H1 (cell line): ENCODE measurements at regions not wholly inside any gene's neighbourhood (a gene's known extent, or its start where the extent isn't known, plus 50 kb on each side); places are given as distances from the start of the nearest gene placed in this dataset.

Experiments
- CHD2 ChIP-seq: IDR thresholded peaks from 2 replicates; pipeline ENCODE4 v1.6.1; 2012; ENCODE audit warnings: low read length, improper control_type of control experiment
- EP300 ChIP-seq, 2 experiments: IDR thresholded peaks; 1 replicate in 1 of 2; 2 replicates in 1 of 2; pipeline ENCODE4 v1.6.1; 2011 to 2012; ENCODE audit warnings: low read depth in 2 of 2, low read length in 2 of 2, mild to moderate bottlenecking in 2 of 2, borderline replicate concordance in 1 of 2, inconsistent platforms in 1 of 2, moderate library complexity in 1 of 2
- JUN ChIP-seq: IDR thresholded peaks from 2 replicates; pipeline ENCODE4 v1.6.1; 2011; ENCODE audit warnings: low read depth, mild to moderate bottlenecking, improper control_type of control experiment, low read length
- JUND ChIP-seq: IDR thresholded peaks from 2 replicates; pipeline ENCODE4 v1.6.1; 2011; ENCODE audit warnings: mild to moderate bottlenecking, improper control_type of control experiment, low read length
- MAFK ChIP-seq: IDR thresholded peaks from 2 replicates; pipeline ENCODE4 v1.6.1; 2012; ENCODE audit warnings: low read depth, mild to moderate bottlenecking, improper control_type of control experiment, low read length
- SIX5 ChIP-seq: IDR thresholded peaks from 2 replicates; pipeline ENCODE4 v1.6.1; 2011; ENCODE audit warnings: mild to moderate bottlenecking, low read depth, low read length
- SRF ChIP-seq: IDR thresholded peaks from 2 replicates; pipeline ENCODE4 v1.6.1; 2011; ENCODE audit warnings: mild to moderate bottlenecking, low read depth, low read length, moderate library complexity
- TF ChIP-seq, protein P1 (sequence below), 3 experiments: IDR thresholded peaks; 1 replicate in 2 of 3; 2 replicates in 1 of 3; pipeline versions ENCODE4 v1.5.1 to v1.6.1; 2011; ENCODE audit warnings: low read length in 3 of 3, mild to moderate bottlenecking in 3 of 3, inconsistent platforms in 2 of 3, low read depth in 1 of 3, moderate library complexity in 1 of 3; ENCODE audit not compliant: insufficient read depth in 1 of 3; ENCODE audit errors: control extremely low read depth in 1 of 3

DNA sequence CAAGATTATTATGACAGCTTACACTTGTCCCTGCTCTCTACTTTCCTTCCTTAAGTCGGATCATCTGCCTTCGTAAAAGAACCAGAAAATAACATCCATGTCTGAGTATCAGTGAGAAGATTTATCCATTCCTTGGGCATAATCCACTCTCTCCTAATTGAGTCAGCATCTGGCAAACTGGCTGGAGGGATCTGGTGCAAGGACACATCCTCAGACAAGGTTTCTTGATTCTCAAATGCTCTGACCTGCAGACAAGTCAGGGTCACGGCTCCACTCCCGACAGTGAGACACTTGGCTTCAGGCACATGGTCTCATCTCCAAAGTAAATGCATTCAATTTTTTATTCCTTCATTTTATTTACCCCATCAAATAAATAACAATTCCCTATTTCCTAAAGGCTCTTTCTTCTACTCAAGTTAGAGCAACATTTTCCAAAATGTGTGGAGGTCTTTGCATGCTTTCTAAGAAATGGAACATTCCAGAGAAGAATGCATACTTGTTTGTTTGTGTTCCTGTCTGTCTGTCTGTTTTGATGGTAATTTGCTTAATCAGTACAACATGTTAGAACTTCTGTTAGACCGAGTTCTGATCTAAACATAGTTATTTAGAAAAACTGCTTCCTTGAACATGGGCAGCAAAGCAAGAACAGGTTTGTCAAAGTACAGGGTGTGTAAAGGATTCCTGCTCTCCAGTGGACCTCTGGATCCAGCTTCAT, 246.9 kb downstream of the IRS1 start:
- TF ChIP-seq MAFK (no peak), JUN (no peak), SIX5 (no peak), SRF (no peak), CHD2 (no peak), EP300 (IDR thresholded peaks at IDR 0.05; ENCODE audit: borderline replicate concordance in 1 of 2, low read depth in 2 of 2, low read length in 2 of 2) (no peak), JUND (no peak)
- TF ChIP-seq, protein P1, sequence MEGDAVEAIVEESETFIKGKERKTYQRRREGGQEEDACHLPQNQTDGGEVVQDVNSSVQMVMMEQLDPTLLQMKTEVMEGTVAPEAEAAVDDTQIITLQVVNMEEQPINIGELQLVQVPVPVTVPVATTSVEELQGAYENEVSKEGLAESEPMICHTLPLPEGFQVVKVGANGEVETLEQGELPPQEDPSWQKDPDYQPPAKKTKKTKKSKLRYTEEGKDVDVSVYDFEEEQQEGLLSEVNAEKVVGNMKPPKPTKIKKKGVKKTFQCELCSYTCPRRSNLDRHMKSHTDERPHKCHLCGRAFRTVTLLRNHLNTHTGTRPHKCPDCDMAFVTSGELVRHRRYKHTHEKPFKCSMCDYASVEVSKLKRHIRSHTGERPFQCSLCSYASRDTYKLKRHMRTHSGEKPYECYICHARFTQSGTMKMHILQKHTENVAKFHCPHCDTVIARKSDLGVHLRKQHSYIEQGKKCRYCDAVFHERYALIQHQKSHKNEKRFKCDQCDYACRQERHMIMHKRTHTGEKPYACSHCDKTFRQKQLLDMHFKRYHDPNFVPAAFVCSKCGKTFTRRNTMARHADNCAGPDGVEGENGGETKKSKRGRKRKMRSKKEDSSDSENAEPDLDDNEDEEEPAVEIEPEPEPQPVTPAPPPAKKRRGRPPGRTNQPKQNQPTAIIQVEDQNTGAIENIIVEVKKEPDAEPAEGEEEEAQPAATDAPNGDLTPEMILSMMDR (IDR thresholded peaks at IDR 0.05; ENCODE audit: control extremely low read depth in 1 of 3, insufficient read depth in 1 of 3, low read depth in 1 of 3, low read length in 3 of 3): no peak
